ENCODE measurements at regions not wholly inside any gene's neighbourhood (a gene's known extent, or its start where the extent isn't known, plus 50 kb on each side); places are given as distances from the start of the nearest gene placed in this dataset.

- H3K9ac ChIP-seq (ENCODE audit: insufficient read length, low read depth), result no peak overlapping the region
- H3K4me3 ChIP-seq (ENCODE audit: insufficient read length, low read depth), result no peak overlapping the region
- H3K27me3 ChIP-seq (ENCODE audit: insufficient read depth, insufficient read length), result no peaks in the 10 kb centered on the region
- no peaks in the 10 kb centered on the region for H3K4me1 ChIP-seq (ENCODE audit: insufficient read depth, insufficient read length)
- TF ChIP-seq ZNF274 (IDR thresholded peaks at IDR 0.05; ENCODE audit: low read depth, low read length) (no peak), YY1 (IDR thresholded peaks at IDR 0.05; ENCODE audit: insufficient read depth, insufficient read length) (no peak), SUZ12 (IDR thresholded peaks at IDR 0.05; ENCODE audit: extremely low read depth, insufficient read depth, insufficient read length) (no peak)
- no peaks in the 10 kb centered on the region for H3K9me3 ChIP-seq (ENCODE audit: insufficient read depth, low read length)
- H3K36me3 ChIP-seq (ENCODE audit: insufficient read depth, insufficient read length, low read length), result no peaks in the 10 kb centered on the region
- DNase-seq (ENCODE audit: low read depth, low spot score), result no peak
Observed at GRCh38 chr16:6249863-6250262, 1082.8 kb upstream of the RBFOX1 start.

- H3K9ac ChIP-seq (ENCODE audit: insufficient read length, low read depth), result no peak overlapping the region
- H3K36me3 ChIP-seq (ENCODE audit: insufficient read depth, insufficient read length, low read length), result no peaks in the 10 kb centered on the region
- TF ChIP-seq YY1 (IDR thresholded peaks at IDR 0.05; ENCODE audit: insufficient read depth, insufficient read length) (no peak), ZNF274 (IDR thresholded peaks at IDR 0.05; ENCODE audit: low read depth, low read length) (no peak), SUZ12 (IDR thresholded peaks at IDR 0.05; ENCODE audit: extremely low read depth, insufficient read depth, insufficient read length) (no peak)
- no peaks in the 10 kb centered on the region for H3K9me3 ChIP-seq (ENCODE audit: insufficient read depth, low read length)
- DNase-seq (ENCODE audit: low read depth, low spot score), result no peak
- H3K4me1 ChIP-seq (ENCODE audit: insufficient read depth, insufficient read length), result no peaks in the 10 kb centered on the region
- H3K27me3 ChIP-seq (ENCODE audit: insufficient read depth, insufficient read length), result no peaks in the 10 kb centered on the region
- H3K4me3 ChIP-seq (ENCODE audit: insufficient read length, low read depth), result no peak overlapping the region
Observed at GRCh38 chr16:6248199-6248598, 1084.4 kb upstream of the RBFOX1 start.

- no peaks in the 10 kb centered on the region for H3K36me3 ChIP-seq (ENCODE audit: insufficient read depth, insufficient read length, low read length)
- H3K27me3 ChIP-seq (ENCODE audit: insufficient read depth, insufficient read length), result no peaks in the 10 kb centered on the region
- no peak overlapping the region for H3K4me3 ChIP-seq (ENCODE audit: insufficient read length, low read depth)
- H3K9ac ChIP-seq (ENCODE audit: insufficient read length, low read depth), result no peak overlapping the region
- no peak for TF ChIP-seq SUZ12 (IDR thresholded peaks at IDR 0.05; ENCODE audit: extremely low read depth, insufficient read depth, insufficient read length)
- no peak for TF ChIP-seq YY1 (IDR thresholded peaks at IDR 0.05; ENCODE audit: insufficient read depth, insufficient read length)
- no peak for TF ChIP-seq ZNF274 (IDR thresholded peaks at IDR 0.05; ENCODE audit: low read depth, low read length)
- H3K9me3 ChIP-seq (ENCODE audit: insufficient read depth, low read length), result no peaks in the 10 kb centered on the region
- no peaks in the 10 kb centered on the region for H3K4me1 ChIP-seq (ENCODE audit: insufficient read depth, insufficient read length)
- no peak for DNase-seq (ENCODE audit: low read depth, low spot score)
Observed at GRCh38 chr16:6247775-6248174, 1084.9 kb upstream of the RBFOX1 start.

GRCh38 chr16:6247150-6247549, 1085.5 kb upstream of the RBFOX1 start:
- Histone ChIP-seq H3K9ac (ENCODE audit: insufficient read length, low read depth) (no peak overlapping the region), H3K27me3 (ENCODE audit: insufficient read depth, insufficient read length) (no peaks in the 10 kb centered on the region), H3K4me1 (ENCODE audit: insufficient read depth, insufficient read length) (no peaks in the 10 kb centered on the region), H3K9me3 (ENCODE audit: insufficient read depth, low read length) (no peaks in the 10 kb centered on the region), H3K36me3 (ENCODE audit: insufficient read depth, insufficient read length, low read length) (no peaks in the 10 kb centered on the region), H3K4me3 (ENCODE audit: insufficient read length, low read depth) (no peak overlapping the region)
- TF ChIP-seq ZNF274 (IDR thresholded peaks at IDR 0.05; ENCODE audit: low read depth, low read length) (no peak), YY1 (IDR thresholded peaks at IDR 0.05; ENCODE audit: insufficient read depth, insufficient read length) (no peak), SUZ12 (IDR thresholded peaks at IDR 0.05; ENCODE audit: extremely low read depth, insufficient read depth, insufficient read length) (no peak)
- no peak for DNase-seq (ENCODE audit: low read depth, low spot score)

- no peaks in the 10 kb centered on the region for H3K9me3 ChIP-seq (ENCODE audit: insufficient read depth, low read length)
- H3K27me3 ChIP-seq (ENCODE audit: insufficient read depth, insufficient read length), result no peaks in the 10 kb centered on the region
- DNase-seq (ENCODE audit: low read depth, low spot score), result no peak
- no peaks in the 10 kb centered on the region for H3K4me1 ChIP-seq (ENCODE audit: insufficient read depth, insufficient read length)
- TF ChIP-seq YY1 (IDR thresholded peaks at IDR 0.05; ENCODE audit: insufficient read depth, insufficient read length), result no peak
- no peak for TF ChIP-seq ZNF274 (IDR thresholded peaks at IDR 0.05; ENCODE audit: low read depth, low read length)
- TF ChIP-seq SUZ12 (IDR thresholded peaks at IDR 0.05; ENCODE audit: extremely low read depth, insufficient read depth, insufficient read length), result no peak
- H3K9ac ChIP-seq (ENCODE audit: insufficient read length, low read depth), result no peak overlapping the region
- no peaks in the 10 kb centered on the region for H3K36me3 ChIP-seq (ENCODE audit: insufficient read depth, insufficient read length, low read length)
- no peak overlapping the region for H3K4me3 ChIP-seq (ENCODE audit: insufficient read length, low read depth)
Observed at GRCh38 chr16:6246266-6246665, 1086.4 kb upstream of the RBFOX1 start.

GRCh38 chr16:6232056-6232455, 1100.6 kb upstream of the RBFOX1 start:
- Histone ChIP-seq H3K9ac (ENCODE audit: insufficient read length, low read depth) (no peak overlapping the region), H3K4me3 (ENCODE audit: insufficient read length, low read depth) (no peak overlapping the region), H3K27me3 (ENCODE audit: insufficient read depth, insufficient read length) (no peaks in the 10 kb centered on the region), H3K9me3 (ENCODE audit: insufficient read depth, low read length) (peaks cover 9% of the 10 kb centered on the region; the same call in 1 of the 2 replicates), H3K4me1 (ENCODE audit: insufficient read depth, insufficient read length) (no peaks in the 10 kb centered on the region), H3K36me3 (ENCODE audit: insufficient read depth, insufficient read length, low read length) (no peaks in the 10 kb centered on the region)
- no peak for TF ChIP-seq SUZ12 (IDR thresholded peaks at IDR 0.05; ENCODE audit: extremely low read depth, insufficient read depth, insufficient read length)
- TF ChIP-seq ZNF274 (IDR thresholded peaks at IDR 0.05; ENCODE audit: low read depth, low read length), result no peak
- TF ChIP-seq YY1 (IDR thresholded peaks at IDR 0.05; ENCODE audit: insufficient read depth, insufficient read length), result no peak
- no peak for DNase-seq (ENCODE audit: low read depth, low spot score)

GRCh38 chr16:6231398-6231797, 1101.2 kb upstream of the RBFOX1 start:
- TF ChIP-seq ZNF274 (IDR thresholded peaks at IDR 0.05; ENCODE audit: low read depth, low read length) (no peak), SUZ12 (IDR thresholded peaks at IDR 0.05; ENCODE audit: extremely low read depth, insufficient read depth, insufficient read length) (no peak), YY1 (IDR thresholded peaks at IDR 0.05; ENCODE audit: insufficient read depth, insufficient read length) (no peak)
- H3K27me3 ChIP-seq (ENCODE audit: insufficient read depth, insufficient read length), result no peaks in the 10 kb centered on the region
- no peaks in the 10 kb centered on the region for H3K4me1 ChIP-seq (ENCODE audit: insufficient read depth, insufficient read length)
- H3K4me3 ChIP-seq (ENCODE audit: insufficient read length, low read depth), result no peak overlapping the region
- DNase-seq (ENCODE audit: low read depth, low spot score), result no peak
- H3K9ac ChIP-seq (ENCODE audit: insufficient read length, low read depth), result no peak overlapping the region
- peaks cover 9% of the 10 kb centered on the region; the same call in 1 of the 2 replicates for H3K9me3 ChIP-seq (ENCODE audit: insufficient read depth, low read length)
- H3K36me3 ChIP-seq (ENCODE audit: insufficient read depth, insufficient read length, low read length), result no peaks in the 10 kb centered on the region
